Transverse colon (tissue), 4 donors: ENCODE measurements at regions not wholly inside any gene's neighbourhood (a gene's known extent, or its start where the extent isn't known, plus 50 kb on each side); places are given as distances from the start of the nearest gene placed in this dataset.

Experiments
- DNase-seq: peaks from one replicate; pipeline ENCODE4 v3.0.0-alpha.2; 2019
- H3K27ac ChIP-seq, 4 donors: fragments of 200-600 bp; sonication (generic); 2 replicates each; pipeline ENCODE4 v1.5.1; 2016 to 2018; ENCODE audit warnings: inconsistent platforms in 4 of 4
- H3K27me3 ChIP-seq: fragments of 200-600 bp; sonication (generic); 2 replicates; pipeline ENCODE4 v1.5.1; 2017; ENCODE audit warnings: inconsistent platforms
- H3K36me3 ChIP-seq, 4 donors: fragments of 200-600 bp; sonication (generic); 2 replicates each; pipeline ENCODE4 v1.5.1; 2017 to 2019; ENCODE audit warnings: inconsistent platforms in 4 of 4
- H3K4me1 ChIP-seq, 4 donors: fragments of 200-600 bp; sonication (generic); 2 replicates each; pipeline ENCODE4 v1.5.1; 2017 to 2020; ENCODE audit warnings: inconsistent platforms in 4 of 4
- H3K4me3 ChIP-seq, 4 donors: fragments of 200-600 bp; sonication (generic); 1 replicate in 1 of 4; 2 replicates in 3 of 4; pipeline versions ENCODE4 v1.5.1 to v1.6.1; 2017 to 2019; ENCODE audit warnings: inconsistent platforms in 4 of 4
- H3K9me3 ChIP-seq, 2 donors: fragments of 200-600 bp; sonication (generic); 2 replicates each; pipeline ENCODE4 v1.5.1; 2017 to 2019; ENCODE audit warnings: inconsistent platforms in 2 of 2
- CTCF ChIP-seq, 5 experiments: fragments of 200-600 bp in 3 of 5; fragments of 450-650 bp in 2 of 5; sonication (generic) in 3 of 5; IDR thresholded peaks; 1 replicate in 2 of 5; 2 replicates in 3 of 5; pipeline ENCODE4 v1.5.1; 2016 to 2017; ENCODE audit warnings: antibody characterized with exemption in 5 of 5, inconsistent platforms in 3 of 5, mild to moderate bottlenecking in 2 of 5, moderate library complexity in 1 of 5
- EP300 ChIP-seq: sonication (generic); formaldehyde crosslinking; IDR thresholded peaks from one replicate; pipeline ENCODE4 v1.6.1; 2017; ENCODE audit warnings: antibody characterized with exemption, low read depth
- POLR2A ChIP-seq: fragments of 450-650 bp; IDR thresholded peaks from one replicate; pipeline ENCODE4 v1.6.1; 2016; ENCODE audit warnings: antibody characterized with exemption, mild to moderate bottlenecking, moderate library complexity
- POLR2AphosphoS5 ChIP-seq, 3 donors: sonication (generic); formaldehyde crosslinking; IDR thresholded peaks; one replicate each; pipeline ENCODE4 v1.6.1; 2016; ENCODE audit warnings: antibody characterized with exemption in 3 of 3
- WGBS, 2 donors: methylation state at CpG; one replicate each; pipeline ENCODE4 v1.1.5; 2018; ENCODE audit warnings: low coverage in 1 of 2; 5-methylcytosine and 5-hydroxymethylcytosine counted together
- in situ Hi-C, 4 donors: fragments of 200-750 bp; cut with MboI; loops; one replicate each; pipeline versions ENCODE4 v1.15.0 to v1.15.1; 2017; ENCODE audit warnings: low sequenced_read_pairs in 3 of 4, low pct_ligation_motif_present in 1 of 4, low pct_unique_long_range_greater_than_20kb in 1 of 4
- intact Hi-C: fragments of 100-400 bp; cut with DNase I; formaldehyde crosslinking; loops from one replicate; pipeline ENCODE4 v1.15.1; 2023; ENCODE audit warnings: low total_unique reads

GRCh38 chr6:21949211-21949801 is 347.5 kb downstream of the PRL start:
- Histone ChIP-seq H3K27me3 (no peaks in the 10 kb centered on the region), H3K4me1 (peaks cover 3 to 45% (median 23%) of the 10 kb centered on the region in 4 donors), H3K4me3 (no peak overlapping the region), H3K27ac (no peak overlapping the region), H3K36me3 (no peaks in the 10 kb centered on the region), H3K9me3 (no peaks in the 10 kb centered on the region)
- in situ Hi-C loops, result no loop called here
- DNase-seq, result no peak
- TF ChIP-seq CTCF (IDR thresholded peaks at IDR 0.05), result no peak
- intact Hi-C loops, result no loop called here
- WGBS, 2 donors, result 53% methylated on average over 3 of the region's 3 CpGs; no CpG with 5 or more reads in 1 of the 2 donors

GRCh38 chr6:21952367-21952766 is 344.5 kb downstream of the PRL start:
- no peak for TF ChIP-seq CTCF (IDR thresholded peaks at IDR 0.05)
- no peaks in the 10 kb centered on the region for H3K9me3 ChIP-seq
- no peak overlapping the region for H3K4me3 ChIP-seq
- no peaks in the 10 kb centered on the region for H3K36me3 ChIP-seq
- WGBS, 2 donors, result 90 to 92% methylated on average over 7 of the region's 7 CpGs
- no peak overlapping the region for H3K27ac ChIP-seq
- DNase-seq, result no peak
- in situ Hi-C loops (no loop called here), intact Hi-C loops (no loop called here)
- H3K27me3 ChIP-seq, result no peaks in the 10 kb centered on the region
- peaks cover 3 to 54% (median 28%) of the 10 kb centered on the region in 4 donors for H3K4me1 ChIP-seq

GRCh38 chr6:21953831-21954801 is 342.7 kb downstream of the PRL start:
- peak overlapping the region; percentile 39 to 73 (median 59) for H3K27ac ChIP-seq
- no peak overlapping the region for H3K4me3 ChIP-seq
- WGBS, 2 donors, result 22 to 29% methylated on average over 6 to 10 of the region's 10 CpGs
- in situ Hi-C loops (no loop called here), intact Hi-C loops (no loop called here)
- H3K27me3 ChIP-seq, result no peaks in the 10 kb centered on the region
- no peaks in the 10 kb centered on the region for H3K9me3 ChIP-seq
- peaks cover 3 to 51% (median 25%) of the 10 kb centered on the region in 4 donors for H3K4me1 ChIP-seq
- H3K36me3 ChIP-seq, result no peaks in the 10 kb centered on the region
- TF ChIP-seq POLR2AphosphoS5 (IDR thresholded peaks at IDR 0.05) (peak in 1 of 3 donors; percentile 6), EP300 (no peak)
- DNase-seq, result peak; percentile 33

- WGBS, 2 donors, result 82 to 85% methylated on average over 3 of the region's 3 CpGs
- Histone ChIP-seq H3K27me3 (no peaks in the 10 kb centered on the region), H3K4me3 (no peak overlapping the region), H3K9me3 (no peaks in the 10 kb centered on the region), H3K27ac (peak overlapping the region in 2 of 4 donors; percentile 56 to 73), H3K36me3 (no peaks in the 10 kb centered on the region), H3K4me1 (peaks cover 3 to 51% (median 25%) of the 10 kb centered on the region in 4 donors)
- intact Hi-C loops, result no loop called here
- no peak for TF ChIP-seq CTCF (IDR thresholded peaks at IDR 0.05)
- TF ChIP-seq POLR2AphosphoS5 (IDR thresholded peaks at IDR 0.05), result no peak
- no peak for TF ChIP-seq POLR2A
- TF ChIP-seq EP300, result no peak
- DNase-seq, result no peak
- in situ Hi-C loops, result no loop called here
Measured at GRCh38 chr6:21955053-21955595, 341.7 kb downstream of the PRL start.
